ENCODE measurements at regions not wholly inside any gene's neighbourhood (a gene's known extent, or its start where the extent isn't known, plus 50 kb on each side); places are given as distances from the start of the nearest gene placed in this dataset.

DNA sequence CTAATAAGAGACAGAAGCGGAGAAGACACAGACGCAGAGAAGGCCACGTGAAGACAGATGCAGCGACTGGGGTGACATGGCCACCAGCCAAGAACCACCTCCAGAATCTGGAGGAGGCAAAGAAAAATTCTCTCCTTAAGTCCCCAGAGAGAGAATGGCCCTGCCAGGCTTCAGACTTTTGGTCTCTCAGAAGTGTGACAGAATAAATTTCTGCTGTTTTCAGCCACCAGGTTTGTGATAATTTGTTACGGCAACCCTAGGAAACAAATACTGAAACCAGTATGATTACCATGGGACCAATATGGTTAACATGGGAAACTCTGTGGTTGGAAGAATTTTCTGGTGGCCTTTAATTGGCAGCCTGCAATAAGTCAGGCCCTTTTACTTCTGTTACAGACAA, 63.9 kb upstream of the DOCK9 start:
- Histone ChIP-seq H3K56ac (ENCODE audit: extremely low read depth, insufficient read depth, low read length) (no peak overlapping the region), H3K4me2 (ENCODE audit: low read depth, low read length) (no peak overlapping the region), H3K9ac (ENCODE audit: low read depth, low read length) (no peak overlapping the region), H3K14ac (replicated peaks; ENCODE audit: low read depth, low read length) (no peak overlapping the region), H2BK120ac (ENCODE audit: low read depth, low read length) (no peak overlapping the region), H3K4ac (ENCODE audit: low read depth, low read length) (no peak overlapping the region), H3K4me3 (ENCODE audit: insufficient read depth, low read depth, low read length) (no peak overlapping the region), H3K27ac (ENCODE audit: insufficient read depth, low read length) (no peak overlapping the region), H2BK20ac (ENCODE audit: low read depth, low read length) (no peak overlapping the region), H3K4me1 (ENCODE audit: control insufficient read depth, insufficient read depth, low read length) (peaks cover 13% of the 10 kb centered on the region), H2AFZ (replicated peaks; ENCODE audit: low read length, poor library complexity) (no peak overlapping the region), H3K9me3 (ENCODE audit: control insufficient read depth, insufficient read depth, low read length) (no peaks in the 10 kb centered on the region), H3K23ac (ENCODE audit: low read depth, low read length) (no peak overlapping the region), H2BK5ac (ENCODE audit: low read depth, low read length, poor library complexity, severe bottlenecking) (no peak overlapping the region), H4K91ac (ENCODE audit: insufficient read depth, low read depth, low read length) (no peak overlapping the region), H3K36me3 (ENCODE audit: control insufficient read depth, insufficient read depth, low read length) (no peaks in the 10 kb centered on the region), H3K27me3 (ENCODE audit: control insufficient read depth, insufficient read depth, low read length) (no peaks in the 10 kb centered on the region), H2AK9ac (replicated peaks; ENCODE audit: low read depth, low read length, poor library complexity) (no peak overlapping the region), H2AK5ac (ENCODE audit: low read depth, low read length) (no peak overlapping the region), H3K18ac (ENCODE audit: low read depth, low read length) (no peak overlapping the region), H2BK15ac (ENCODE audit: low read depth, low read length) (no peak overlapping the region), H4K8ac (ENCODE audit: low read depth in 2 of 2, low read length in 2 of 2) (no peak overlapping the region), H3K9me1 (ENCODE audit: insufficient read depth, low read length) (peaks cover 13% of the 10 kb centered on the region), H3K79me1 (ENCODE audit: low read depth in 1 of 2, low read length in 2 of 2) (peaks cover 0 to 27% of the 10 kb centered on the region in 2 experiments; a peak in 2 of 4 replicates), H4K5ac (ENCODE audit: low read depth, low read length) (no peak overlapping the region), H4K20me1 (ENCODE audit: insufficient read depth, low read length) (peaks cover 8% of the 10 kb centered on the region; the same call in 1 of the 2 replicates)
- dilution Hi-C loops (cut with HindIII; ENCODE audit: low sequenced_read_pairs, unreplicated experiment) = no loop called here
- intact Hi-C loops (cut with micrococcal nuclease) = no loop called here
- in situ Hi-C loops (cut with MboI; ENCODE audit: low sequenced_read_pairs) = loop anchor here (25.0 kb wide), 1 partner anchor 604 kb away; no protein-coding TSS in a partner anchor
- WGBS, 2 experiments (ENCODE audit: extremely low coverage in 2 of 2, insufficient read length in 1 of 2) = no CpG with 5 or more reads among the region's 5 CpGs
- CTCF ChIA-PET = no interaction called here
- ATAC-seq (ENCODE audit: low read depth) (no peak), DNase-seq (no peak)
- TF ChIP-seq MAFK (IDR thresholded peaks at IDR 0.05; ENCODE audit: low read depth, low read length) (no peak), FOS (IDR thresholded peaks at IDR 0.05; ENCODE audit: low read depth, low read length) (no peak), MAZ (IDR thresholded peaks at IDR 0.05; ENCODE audit: borderline replicate concordance, low read depth, low read length) (no peak), CHD1 (IDR thresholded peaks at IDR 0.05; ENCODE audit: low read depth, low read length) (no peak), POLR2A (IDR thresholded peaks at IDR 0.05; ENCODE audit: low read depth, low read length) (no peak), RCOR1 (IDR thresholded peaks at IDR 0.05; ENCODE audit: insufficient replicate concordance, low read length) (no peak), MXI1 (IDR thresholded peaks at IDR 0.05; ENCODE audit: borderline replicate concordance, low read depth, low read length) (no peak), RFX5 (IDR thresholded peaks at IDR 0.05; ENCODE audit: low read depth, low read length) (no peak), RAD21 (IDR thresholded peaks at IDR 0.05; ENCODE audit: low read length) (no peak), NFE2L2 (IDR thresholded peaks at IDR 0.05; ENCODE audit: low read depth, low read length) (no peak)
- TF ChIP-seq, protein P1, sequence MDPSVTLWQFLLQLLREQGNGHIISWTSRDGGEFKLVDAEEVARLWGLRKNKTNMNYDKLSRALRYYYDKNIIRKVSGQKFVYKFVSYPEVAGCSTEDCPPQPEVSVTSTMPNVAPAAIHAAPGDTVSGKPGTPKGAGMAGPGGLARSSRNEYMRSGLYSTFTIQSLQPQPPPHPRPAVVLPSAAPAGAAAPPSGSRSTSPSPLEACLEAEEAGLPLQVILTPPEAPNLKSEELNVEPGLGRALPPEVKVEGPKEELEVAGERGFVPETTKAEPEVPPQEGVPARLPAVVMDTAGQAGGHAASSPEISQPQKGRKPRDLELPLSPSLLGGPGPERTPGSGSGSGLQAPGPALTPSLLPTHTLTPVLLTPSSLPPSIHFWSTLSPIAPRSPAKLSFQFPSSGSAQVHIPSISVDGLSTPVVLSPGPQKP (IDR thresholded peaks at IDR 0.05; ENCODE audit: borderline replicate concordance, low read depth, low read length) = no peak
- TF ChIP-seq, protein P2, sequence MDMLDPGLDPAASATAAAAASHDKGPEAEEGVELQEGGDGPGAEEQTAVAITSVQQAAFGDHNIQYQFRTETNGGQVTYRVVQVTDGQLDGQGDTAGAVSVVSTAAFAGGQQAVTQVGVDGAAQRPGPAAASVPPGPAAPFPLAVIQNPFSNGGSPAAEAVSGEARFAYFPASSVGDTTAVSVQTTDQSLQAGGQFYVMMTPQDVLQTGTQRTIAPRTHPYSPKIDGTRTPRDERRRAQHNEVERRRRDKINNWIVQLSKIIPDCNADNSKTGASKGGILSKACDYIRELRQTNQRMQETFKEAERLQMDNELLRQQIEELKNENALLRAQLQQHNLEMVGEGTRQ (IDR thresholded peaks at IDR 0.05; ENCODE audit: low read depth, low read length) = no peak
- TF ChIP-seq, protein P3, sequence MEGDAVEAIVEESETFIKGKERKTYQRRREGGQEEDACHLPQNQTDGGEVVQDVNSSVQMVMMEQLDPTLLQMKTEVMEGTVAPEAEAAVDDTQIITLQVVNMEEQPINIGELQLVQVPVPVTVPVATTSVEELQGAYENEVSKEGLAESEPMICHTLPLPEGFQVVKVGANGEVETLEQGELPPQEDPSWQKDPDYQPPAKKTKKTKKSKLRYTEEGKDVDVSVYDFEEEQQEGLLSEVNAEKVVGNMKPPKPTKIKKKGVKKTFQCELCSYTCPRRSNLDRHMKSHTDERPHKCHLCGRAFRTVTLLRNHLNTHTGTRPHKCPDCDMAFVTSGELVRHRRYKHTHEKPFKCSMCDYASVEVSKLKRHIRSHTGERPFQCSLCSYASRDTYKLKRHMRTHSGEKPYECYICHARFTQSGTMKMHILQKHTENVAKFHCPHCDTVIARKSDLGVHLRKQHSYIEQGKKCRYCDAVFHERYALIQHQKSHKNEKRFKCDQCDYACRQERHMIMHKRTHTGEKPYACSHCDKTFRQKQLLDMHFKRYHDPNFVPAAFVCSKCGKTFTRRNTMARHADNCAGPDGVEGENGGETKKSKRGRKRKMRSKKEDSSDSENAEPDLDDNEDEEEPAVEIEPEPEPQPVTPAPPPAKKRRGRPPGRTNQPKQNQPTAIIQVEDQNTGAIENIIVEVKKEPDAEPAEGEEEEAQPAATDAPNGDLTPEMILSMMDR (conservative IDR thresholded peaks at IDR 0.05; ENCODE audit: low read depth, low read length) = no peak
- no TSS peak for BruUV-seq (replicated peaks)
- POLR2A ChIA-PET (ENCODE audit: unreplicated experiment) = no interaction called here
